HL-60 (cell line): ENCODE measurements at regions not wholly inside any gene's neighbourhood (a gene's known extent, or its start where the extent isn't known, plus 50 kb on each side); places are given as distances from the start of the nearest gene placed in this dataset.

ENCODE experiments used
- DNase-seq, 2 experiments: peaks; one replicate each; pipeline ENCODE4 v3.0.0-alpha.2; 2010 to 2020; ENCODE audit warnings: low read depth in 1 of 2, low spot score in 1 of 2
- H3K27ac ChIP-seq: fragments of 250-450 bp; sonication (Bioruptor Pico); replicated peaks from 2 replicates; pipeline ENCODE4 v1.5.1; 2020; ENCODE audit warnings: mild to moderate bottlenecking, moderate library complexity
- H3K27me3 ChIP-seq: fragments of 250-450 bp; sonication (Bioruptor Pico); 2 replicates; pipeline ENCODE4 v1.5.1; 2021; ENCODE audit warnings: mild to moderate bottlenecking, moderate library complexity; ENCODE audit not compliant: insufficient read depth, poor library complexity, severe bottlenecking
- H3K4me3 ChIP-seq: replicated peaks from 2 replicates; pipeline ENCODE4 v1.5.1; 2011; ENCODE audit warnings: mild to moderate bottlenecking, control low read depth, low read length; ENCODE audit not compliant: insufficient read depth
- GABPA ChIP-seq: IDR thresholded peaks from 2 replicates; pipeline ENCODE4 v1.6.1; 2012; ENCODE audit warnings: low read depth
- POLR2AphosphoS5 ChIP-seq: IDR thresholded peaks from 2 replicates; pipeline ENCODE4 v1.6.1; 2012; ENCODE audit warnings: low read depth
- REST ChIP-seq: IDR thresholded peaks from 2 replicates; pipeline ENCODE4 v1.6.1; 2012; ENCODE audit warnings: low read depth; ENCODE audit not compliant: insufficient replicate concordance
- SPI1 ChIP-seq: IDR thresholded peaks from 2 replicates; pipeline ENCODE4 v1.6.1; 2012; ENCODE audit warnings: low read depth, mild to moderate bottlenecking, borderline replicate concordance
- TF ChIP-seq, protein P1 (sequence below): IDR thresholded peaks from one replicate; pipeline ENCODE4 v1.5.1; 2011; ENCODE audit warnings: low read length, control low read depth, inconsistent platforms; ENCODE audit not compliant: insufficient read depth

DNA sequence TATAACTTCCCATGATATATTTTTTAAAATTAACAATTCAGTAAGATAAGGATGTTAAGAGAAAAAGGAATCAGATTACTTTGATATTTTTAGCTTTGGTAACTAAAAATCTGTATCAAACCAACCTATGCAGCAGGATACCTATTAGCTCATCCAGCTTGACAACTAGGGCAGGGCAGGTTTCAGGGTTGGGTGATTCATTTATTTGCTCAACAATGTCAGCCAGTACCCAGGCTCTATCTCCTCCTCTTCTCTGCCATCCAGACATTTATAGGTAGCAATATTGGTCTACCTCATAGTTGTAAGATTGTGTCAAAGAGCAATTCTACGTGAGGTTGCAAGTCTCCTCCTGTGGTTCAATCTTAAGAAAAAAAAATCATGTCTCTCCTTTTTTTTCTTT lies 421.9 kb downstream of the ANKRD50 start:
- Histone ChIP-seq H3K27ac (no peak overlapping the region), H3K27me3 (no peaks in the 10 kb centered on the region), H3K4me3 (no peak overlapping the region)
- TF ChIP-seq POLR2AphosphoS5 (no peak), REST (no peak), GABPA (no peak), SPI1 (no peak)
- TF ChIP-seq, protein P1, sequence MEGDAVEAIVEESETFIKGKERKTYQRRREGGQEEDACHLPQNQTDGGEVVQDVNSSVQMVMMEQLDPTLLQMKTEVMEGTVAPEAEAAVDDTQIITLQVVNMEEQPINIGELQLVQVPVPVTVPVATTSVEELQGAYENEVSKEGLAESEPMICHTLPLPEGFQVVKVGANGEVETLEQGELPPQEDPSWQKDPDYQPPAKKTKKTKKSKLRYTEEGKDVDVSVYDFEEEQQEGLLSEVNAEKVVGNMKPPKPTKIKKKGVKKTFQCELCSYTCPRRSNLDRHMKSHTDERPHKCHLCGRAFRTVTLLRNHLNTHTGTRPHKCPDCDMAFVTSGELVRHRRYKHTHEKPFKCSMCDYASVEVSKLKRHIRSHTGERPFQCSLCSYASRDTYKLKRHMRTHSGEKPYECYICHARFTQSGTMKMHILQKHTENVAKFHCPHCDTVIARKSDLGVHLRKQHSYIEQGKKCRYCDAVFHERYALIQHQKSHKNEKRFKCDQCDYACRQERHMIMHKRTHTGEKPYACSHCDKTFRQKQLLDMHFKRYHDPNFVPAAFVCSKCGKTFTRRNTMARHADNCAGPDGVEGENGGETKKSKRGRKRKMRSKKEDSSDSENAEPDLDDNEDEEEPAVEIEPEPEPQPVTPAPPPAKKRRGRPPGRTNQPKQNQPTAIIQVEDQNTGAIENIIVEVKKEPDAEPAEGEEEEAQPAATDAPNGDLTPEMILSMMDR, result no peak
- no peak for DNase-seq

GRCh38 chr4:124295413-124295812 lies 417.1 kb downstream of the ANKRD50 start:
- no peak for DNase-seq
- no peak overlapping the region for H3K4me3 ChIP-seq
- no peak overlapping the region for H3K27ac ChIP-seq
- TF ChIP-seq, protein P1, result no peak
- TF ChIP-seq POLR2AphosphoS5, result no peak
- no peak for TF ChIP-seq REST
- no peak for TF ChIP-seq GABPA
- no peak for TF ChIP-seq SPI1
- H3K27me3 ChIP-seq, result no peaks in the 10 kb centered on the region

GRCh38 chr4:124304941-124305340 lies 407.6 kb downstream of the ANKRD50 start:
- H3K27ac ChIP-seq, result no peak overlapping the region
- H3K4me3 ChIP-seq, result no peak overlapping the region
- TF ChIP-seq, protein P1, result no peak
- TF ChIP-seq SPI1 (no peak), GABPA (no peak), POLR2AphosphoS5 (no peak), REST (no peak)
- DNase-seq, result no peak
- H3K27me3 ChIP-seq, result no peaks in the 10 kb centered on the region
